HG03571 (cell line): ENCODE measurements at regions not wholly inside any gene's neighbourhood (a gene's known extent, or its start where the extent isn't known, plus 50 kb on each side); places are given as distances from the start of the nearest gene placed in this dataset.

ENCODE experiments used
- ATAC-seq: cut with Tn5 transposase; IDR thresholded peaks from one replicate; pipeline ENCODE4 v1.9.1; 2021; ENCODE audit not compliant: unreplicated experiment

GRCh38 chr1:25105836-25106235 lies 126.5 kb downstream of the SYF2 start:
- ATAC-seq = no peak

GRCh38 chr1:25104932-25105561 lies 127.3 kb downstream of the SYF2 start:
- ATAC-seq = no peak

- no peak for ATAC-seq
Measured at GRCh38 chr1:25103164-25103795, 129.0 kb downstream of the SYF2 start.

GRCh38 chr1:25100151-25100833 lies 132.0 kb downstream of the SYF2 start:
- ATAC-seq = no peak

- no peak for ATAC-seq
Measured at GRCh38 chr1:25099343-25099951, 132.9 kb downstream of the SYF2 start.

GRCh38 chr1:25098717-25099116 lies 133.6 kb downstream of the SYF2 start:
- ATAC-seq = no peak

GRCh38 chr1:25096307-25097150 lies 135.8 kb downstream of the SYF2 start:
- ATAC-seq = no peak

GRCh38 chr1:25095635-25096200 lies 136.6 kb downstream of the SYF2 start:
- no peak for ATAC-seq

GRCh38 chr1:25094995-25095394 lies 137.3 kb downstream of the SYF2 start:
- ATAC-seq = no peak

- no peak for ATAC-seq
Measured at GRCh38 chr1:25094229-25094628, 138.1 kb downstream of the SYF2 start.

- no peak for ATAC-seq
Measured at GRCh38 chr1:25091658-25092057, 140.6 kb downstream of the SYF2 start.

GRCh38 chr1:25090707-25091422 lies 141.4 kb downstream of the SYF2 start:
- ATAC-seq = no peak

- no peak for ATAC-seq
Measured at GRCh38 chr1:25089772-25090171, 142.5 kb downstream of the SYF2 start.

GRCh38 chr1:25088946-25089345 lies 143.4 kb downstream of the SYF2 start:
- no peak for ATAC-seq

GRCh38 chr1:25088180-25088701 lies 144.1 kb downstream of the SYF2 start:
- ATAC-seq = no peak

- ATAC-seq = no peak
Measured at GRCh38 chr1:25086518-25087079, 145.7 kb downstream of the SYF2 start.

- no peak for ATAC-seq
Measured at GRCh38 chr1:25084407-25084806, 147.9 kb downstream of the SYF2 start.

GRCh38 chr1:25083481-25084345 lies 148.6 kb downstream of the SYF2 start:
- no peak for ATAC-seq

GRCh38 chr1:25082995-25083394 lies 149.3 kb downstream of the SYF2 start:
- ATAC-seq = no peak
